Erythroblast (primary cell): ENCODE measurements at regions not wholly inside any gene's neighbourhood (a gene's known extent, or its start where the extent isn't known, plus 50 kb on each side); places are given as distances from the start of the nearest gene placed in this dataset.

Source experiments
- GATA1 ChIP-seq: IDR thresholded peaks from 2 replicates; pipeline ENCODE4 v1.6.1; 2011; ENCODE audit warnings: low read depth, mild to moderate bottlenecking, control low read depth, low read length, moderate library complexity
- POLR2A ChIP-seq: IDR thresholded peaks from 2 replicates; pipeline ENCODE4 v1.6.1; 2011; ENCODE audit warnings: mild to moderate bottlenecking, low read length

DNA sequence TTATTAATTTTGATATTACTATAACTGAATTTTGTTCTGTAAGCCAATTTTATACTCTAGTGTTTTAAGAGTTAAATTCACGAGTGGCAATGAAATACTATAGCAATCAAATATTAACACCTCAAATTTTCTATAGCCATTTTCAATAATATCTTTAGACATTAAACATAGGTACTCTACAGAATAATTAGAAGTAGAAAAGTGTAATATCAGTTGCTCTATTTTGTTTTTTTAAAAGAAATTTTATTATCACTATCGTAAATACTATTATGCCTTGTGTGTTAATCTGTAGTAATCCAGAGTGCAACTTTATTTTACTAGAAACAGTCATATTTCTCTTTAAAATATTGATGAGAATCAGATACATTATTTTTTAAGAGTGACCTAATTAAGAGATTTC is 691.2 kb downstream of the USP25 start:
- TF ChIP-seq POLR2A: no peak
- TF ChIP-seq GATA1: no peak
